Adrenal gland (tissue), 9 donors: ENCODE measurements at regions not wholly inside any gene's neighbourhood (a gene's known extent, or its start where the extent isn't known, plus 50 kb on each side); places are given as distances from the start of the nearest gene placed in this dataset.

Source experiments
- DNase-seq, 7 donors: peaks; one replicate each; pipeline ENCODE4 v3.0.0-alpha.2; 2019 to 2020
- H3K27ac ChIP-seq, 5 donors: fragments of 200-600 bp; sonication (generic) in 4 of 5; 1 replicate in 3 of 5; 2 replicates in 2 of 5; pipeline versions ENCODE4 v1.5.1 to v1.8.0; 2016 to 2020; ENCODE audit warnings: mild to moderate bottlenecking in 1 of 5
- H3K27me3 ChIP-seq: fragments of 200-600 bp; 2 replicates; pipeline ENCODE4 v1.8.0; 2021
- H3K36me3 ChIP-seq, 2 donors: fragments of 200-600 bp; replicated peaks in 1 of 2; 1 replicate in 1 of 2; 2 replicates in 1 of 2; pipeline versions ENCODE4 v1.5.1 to v1.8.0; 2018 to 2022
- H3K4me1 ChIP-seq, 2 donors: fragments of 200-600 bp; replicated peaks in 1 of 2; 1 replicate in 1 of 2; 2 replicates in 1 of 2; pipeline versions ENCODE4 v1.5.1 to v1.8.0; 2018 to 2021
- H3K4me3 ChIP-seq, 4 donors: fragments of 200-600 bp; sonication (generic) in 3 of 4; one replicate each; pipeline ENCODE4 v1.5.1; 2016 to 2018
- H3K9me3 ChIP-seq, 3 donors: fragments of 200-600 bp; sonication (generic) in 1 of 3; replicated peaks in 1 of 3; 1 replicate in 2 of 3; 2 replicates in 1 of 3; pipeline versions ENCODE4 v1.5.1 to v1.8.0; 2016 to 2021
- CTCF ChIP-seq, 6 experiments: fragments of 450-650 bp in 4 of 6; fragments of 200-600 bp in 2 of 6; sonication (generic) in 1 of 6; IDR thresholded peaks; 1 replicate in 5 of 6; 2 replicates in 1 of 6; pipeline versions ENCODE4 v1.5.1 to v1.8.0; 2016 to 2021; ENCODE audit warnings: antibody characterized with exemption in 6 of 6, mild to moderate bottlenecking in 2 of 6, moderate library complexity in 1 of 6
- POLR2A ChIP-seq, 2 donors: fragments of 450-650 bp; IDR thresholded peaks; one replicate each; pipeline ENCODE4 v1.6.1; 2017; ENCODE audit warnings: antibody characterized with exemption in 2 of 2, mild to moderate bottlenecking in 2 of 2, moderate library complexity in 1 of 2
- WGBS, 4 donors: extraction: QIAGEN DNeasy Blood & Tissue Kit in 2 of 4; methylation state at CpG; one replicate each; pipeline versions ENCODE4 v1.1.5 to v1.1.7; 2013 to 2017; 5-methylcytosine and 5-hydroxymethylcytosine counted together
- intact Hi-C, 2 donors: fragments of 100-400 bp; cut with DNase I; formaldehyde crosslinking; loops; one replicate each; pipeline versions ENCODE4 v1.14.1 to v1.15.0; 2022 to 2023
- donor health status: healthy with polysubstance abuse.
- donor health status: Bipolar disorder and iron deficiency.
- donor health status: DM: yes; HTN: yes; CAD: no.
- donor health status: DM: no; HTN: no; CAD: no.
- donor health status: DM: no; HTN: no; CAD: no.

DNA sequence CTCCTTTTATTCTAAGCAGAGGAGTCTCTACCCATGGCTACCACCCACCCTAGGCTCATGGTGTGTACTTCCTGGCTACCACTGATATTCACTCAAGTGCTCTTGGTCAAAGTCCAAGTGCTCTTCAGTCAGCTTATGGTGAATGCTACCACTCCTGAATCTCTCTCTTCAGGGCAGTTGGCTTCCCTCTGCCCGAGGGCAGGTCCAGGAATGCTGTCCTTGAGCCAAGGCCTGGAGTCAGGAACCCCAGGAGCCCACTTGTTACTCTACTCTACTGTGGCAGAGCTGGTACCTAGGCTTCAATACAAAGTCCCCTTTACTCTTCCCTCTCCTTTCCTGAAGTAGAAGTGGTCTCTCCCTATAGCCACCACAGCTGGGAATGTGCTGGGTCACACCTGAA, 226.0 kb downstream of the DIPK2A start:
- DNase-seq, result no peak
- H3K27ac ChIP-seq, result no peak overlapping the region
- H3K36me3 ChIP-seq, result no peaks in the 10 kb centered on the region
- no peak for TF ChIP-seq POLR2A (IDR thresholded peaks at IDR 0.05)
- no peak for TF ChIP-seq CTCF (IDR thresholded peaks at IDR 0.05)
- intact Hi-C loops, result no loop called here
- H3K4me1 ChIP-seq, result no peaks in the 10 kb centered on the region
- 68 to 91% (median 71%) methylated on average over 1 of the region's 1 CpG for WGBS, 4 donors
- no peak overlapping the region for H3K4me3 ChIP-seq
- no peaks in the 10 kb centered on the region for H3K9me3 ChIP-seq
- no peaks in the 10 kb centered on the region for H3K27me3 ChIP-seq

- no peak overlapping the region for H3K4me3 ChIP-seq
- no peak for DNase-seq
- no peaks in the 10 kb centered on the region for H3K36me3 ChIP-seq
- H3K4me1 ChIP-seq, result no peaks in the 10 kb centered on the region
- H3K27ac ChIP-seq, result no peak overlapping the region
- H3K9me3 ChIP-seq, result no peaks in the 10 kb centered on the region
- no peak for TF ChIP-seq POLR2A (IDR thresholded peaks at IDR 0.05)
- TF ChIP-seq CTCF (IDR thresholded peaks at IDR 0.05), result no peak
- H3K27me3 ChIP-seq, result no peaks in the 10 kb centered on the region
- intact Hi-C loops, result no loop called here
Measured at GRCh38 chr3:144200004-144200403, 228.4 kb downstream of the DIPK2A start.

- intact Hi-C loops, result no loop called here
- DNase-seq, result no peak
- TF ChIP-seq CTCF (IDR thresholded peaks at IDR 0.05) (no peak), POLR2A (IDR thresholded peaks at IDR 0.05) (no peak)
- Histone ChIP-seq H3K4me1 (no peaks in the 10 kb centered on the region), H3K4me3 (no peak overlapping the region), H3K27ac (no peak overlapping the region), H3K27me3 (no peaks in the 10 kb centered on the region), H3K9me3 (no peaks in the 10 kb centered on the region), H3K36me3 (no peaks in the 10 kb centered on the region)
Measured at GRCh38 chr3:144200466-144200865, 228.8 kb downstream of the DIPK2A start.

GRCh38 chr3:144221761-144222160, 250.1 kb downstream of the DIPK2A start:
- intact Hi-C loops, result no loop called here
- Histone ChIP-seq H3K36me3 (no peaks in the 10 kb centered on the region), H3K27ac (no peak overlapping the region), H3K4me3 (no peak overlapping the region), H3K9me3 (no peaks in the 10 kb centered on the region), H3K4me1 (no peaks in the 10 kb centered on the region), H3K27me3 (no peaks in the 10 kb centered on the region)
- DNase-seq, result no peak
- TF ChIP-seq POLR2A (IDR thresholded peaks at IDR 0.05), result no peak
- TF ChIP-seq CTCF (IDR thresholded peaks at IDR 0.05), result no peak
- 70 to 82% (median 76%) methylated on average over 3 of the region's 3 CpGs for WGBS, 4 donors
